ENCODE measurements at regions not wholly inside any gene's neighbourhood (a gene's known extent, or its start where the extent isn't known, plus 50 kb on each side); places are given as distances from the start of the nearest gene placed in this dataset.

DNA sequence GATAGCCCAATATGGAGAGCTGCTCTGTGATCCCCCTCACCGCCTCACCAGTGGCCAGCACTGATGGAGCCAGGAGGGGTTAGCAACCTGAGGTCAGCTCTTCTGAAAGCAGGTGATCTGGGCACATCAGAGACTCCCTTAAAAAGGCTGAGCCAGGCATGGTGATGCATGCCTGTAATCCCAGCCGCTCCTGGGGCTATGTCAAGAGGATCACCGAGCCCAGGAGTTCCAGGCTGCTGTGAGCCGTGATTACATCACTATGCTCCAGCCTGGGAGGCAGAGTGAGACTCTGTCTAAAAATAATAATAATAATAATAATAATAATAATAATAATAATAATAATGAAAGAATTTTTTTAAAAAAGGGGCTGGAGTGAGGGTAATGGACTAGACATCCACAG, 66.6 kb upstream of the HRH2 start:
- DNase-seq (ENCODE audit: low spot score) (no peak), ATAC-seq (no peak)
- Histone ChIP-seq H3K36me3 (ENCODE audit: insufficient read depth) (no peaks in the 10 kb centered on the region), H3K4me1 (ENCODE audit: insufficient read depth) (peaks cover 8% of the 10 kb centered on the region), H3K27ac (ENCODE audit: low read depth) (no peak overlapping the region), H3K27me3 (ENCODE audit: insufficient read depth) (no peaks in the 10 kb centered on the region), H3K9me2 (ENCODE audit: insufficient read depth) (0 out of 2 replicates have a peak, but pooled peaks cover 4% of the 10 kb centered on the region), H3K4me3 (no peak overlapping the region), H3K4me2 (no peak overlapping the region), H4K20me1 (replicated peaks; ENCODE audit: insufficient read depth) (no peaks in the 10 kb centered on the region), H3F3A (replicated peaks; ENCODE audit: low read depth) (no peaks in the 10 kb centered on the region), H3K79me2 (replicated peaks; ENCODE audit: insufficient read depth) (no peaks in the 10 kb centered on the region), H2AFZ (no peak overlapping the region)
- Mint-ChIP-seq H3K4me3 (no peak overlapping the region), H3K36me3 (ENCODE audit: low read depth) (peaks cover 8% of the 10 kb centered on the region; the same call in 2 of the 3 replicates), H3K27ac (no peak overlapping the region), H3K9me3 (peaks cover 15% of the 10 kb centered on the region), H3K4me1 (peaks cover 15% of the 10 kb centered on the region), H3K27me3 (ENCODE audit: insufficient read depth, low read depth, poor library complexity) (peaks cover 24% of the 10 kb centered on the region)
- no peak for TF ChIP-seq EZH2 (IDR thresholded peaks at IDR 0.05; ENCODE audit: low read depth, unreplicated experiment)
- no peak for TF ChIP-seq CREB1 (CRISPR knock-in tag; IDR thresholded peaks at IDR 0.05; ENCODE audit: low read depth)
- no peak for TF ChIP-seq POLR2AphosphoS5 (IDR thresholded peaks at IDR 0.05; ENCODE audit: low read depth)
- TF ChIP-seq ZNF114 (CRISPR knock-in tag; IDR thresholded peaks at IDR 0.05) = no peak
- TF ChIP-seq EZH2phosphoT487 (IDR thresholded peaks at IDR 0.05; ENCODE audit: unreplicated experiment) = no peak
- TF ChIP-seq STAT1 (IDR thresholded peaks at IDR 0.05; ENCODE audit: unreplicated experiment) = no peak
- TF ChIP-seq, protein P1, sequence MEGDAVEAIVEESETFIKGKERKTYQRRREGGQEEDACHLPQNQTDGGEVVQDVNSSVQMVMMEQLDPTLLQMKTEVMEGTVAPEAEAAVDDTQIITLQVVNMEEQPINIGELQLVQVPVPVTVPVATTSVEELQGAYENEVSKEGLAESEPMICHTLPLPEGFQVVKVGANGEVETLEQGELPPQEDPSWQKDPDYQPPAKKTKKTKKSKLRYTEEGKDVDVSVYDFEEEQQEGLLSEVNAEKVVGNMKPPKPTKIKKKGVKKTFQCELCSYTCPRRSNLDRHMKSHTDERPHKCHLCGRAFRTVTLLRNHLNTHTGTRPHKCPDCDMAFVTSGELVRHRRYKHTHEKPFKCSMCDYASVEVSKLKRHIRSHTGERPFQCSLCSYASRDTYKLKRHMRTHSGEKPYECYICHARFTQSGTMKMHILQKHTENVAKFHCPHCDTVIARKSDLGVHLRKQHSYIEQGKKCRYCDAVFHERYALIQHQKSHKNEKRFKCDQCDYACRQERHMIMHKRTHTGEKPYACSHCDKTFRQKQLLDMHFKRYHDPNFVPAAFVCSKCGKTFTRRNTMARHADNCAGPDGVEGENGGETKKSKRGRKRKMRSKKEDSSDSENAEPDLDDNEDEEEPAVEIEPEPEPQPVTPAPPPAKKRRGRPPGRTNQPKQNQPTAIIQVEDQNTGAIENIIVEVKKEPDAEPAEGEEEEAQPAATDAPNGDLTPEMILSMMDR (conservative IDR thresholded peaks at IDR 0.05; ENCODE audit: low read depth in 2 of 2) = no peak
- TF ChIP-seq, protein P2, sequence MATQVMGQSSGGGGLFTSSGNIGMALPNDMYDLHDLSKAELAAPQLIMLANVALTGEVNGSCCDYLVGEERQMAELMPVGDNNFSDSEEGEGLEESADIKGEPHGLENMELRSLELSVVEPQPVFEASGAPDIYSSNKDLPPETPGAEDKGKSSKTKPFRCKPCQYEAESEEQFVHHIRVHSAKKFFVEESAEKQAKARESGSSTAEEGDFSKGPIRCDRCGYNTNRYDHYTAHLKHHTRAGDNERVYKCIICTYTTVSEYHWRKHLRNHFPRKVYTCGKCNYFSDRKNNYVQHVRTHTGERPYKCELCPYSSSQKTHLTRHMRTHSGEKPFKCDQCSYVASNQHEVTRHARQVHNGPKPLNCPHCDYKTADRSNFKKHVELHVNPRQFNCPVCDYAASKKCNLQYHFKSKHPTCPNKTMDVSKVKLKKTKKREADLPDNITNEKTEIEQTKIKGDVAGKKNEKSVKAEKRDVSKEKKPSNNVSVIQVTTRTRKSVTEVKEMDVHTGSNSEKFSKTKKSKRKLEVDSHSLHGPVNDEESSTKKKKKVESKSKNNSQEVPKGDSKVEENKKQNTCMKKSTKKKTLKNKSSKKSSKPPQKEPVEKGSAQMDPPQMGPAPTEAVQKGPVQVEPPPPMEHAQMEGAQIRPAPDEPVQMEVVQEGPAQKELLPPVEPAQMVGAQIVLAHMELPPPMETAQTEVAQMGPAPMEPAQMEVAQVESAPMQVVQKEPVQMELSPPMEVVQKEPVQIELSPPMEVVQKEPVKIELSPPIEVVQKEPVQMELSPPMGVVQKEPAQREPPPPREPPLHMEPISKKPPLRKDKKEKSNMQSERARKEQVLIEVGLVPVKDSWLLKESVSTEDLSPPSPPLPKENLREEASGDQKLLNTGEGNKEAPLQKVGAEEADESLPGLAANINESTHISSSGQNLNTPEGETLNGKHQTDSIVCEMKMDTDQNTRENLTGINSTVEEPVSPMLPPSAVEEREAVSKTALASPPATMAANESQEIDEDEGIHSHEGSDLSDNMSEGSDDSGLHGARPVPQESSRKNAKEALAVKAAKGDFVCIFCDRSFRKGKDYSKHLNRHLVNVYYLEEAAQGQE (IDR thresholded peaks at IDR 0.05; ENCODE audit: unreplicated experiment) = no peak
- TF ChIP-seq JUNB (IDR thresholded peaks at IDR 0.05; ENCODE audit: unreplicated experiment) = no peak
- no peak for TF ChIP-seq NANOG (IDR thresholded peaks at IDR 0.05; ENCODE audit: borderline replicate concordance)

DNA sequence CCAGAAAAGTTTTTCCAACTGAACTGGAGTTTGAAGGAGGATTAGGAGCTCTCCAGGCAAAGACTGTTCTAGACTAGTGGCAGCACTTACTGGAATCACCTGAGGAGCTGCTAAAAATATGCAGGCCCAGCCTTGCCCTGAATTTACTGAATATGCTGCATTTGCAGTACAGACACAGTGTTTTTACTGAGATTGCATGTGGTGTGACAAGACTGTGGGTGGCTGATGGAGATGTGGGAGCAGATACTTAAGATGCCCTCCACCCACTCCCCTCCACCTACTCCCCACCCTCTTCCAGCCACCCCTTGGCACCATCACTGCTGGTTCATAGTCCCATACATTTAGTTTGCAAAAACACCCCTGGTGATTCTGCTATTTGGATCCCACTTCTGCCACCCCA, 64.1 kb upstream of the HRH2 start:
- no peaks in the 10 kb centered on the region for H3K36me3 ChIP-seq (ENCODE audit: insufficient read depth)
- Mint-ChIP-seq H3K27me3 (ENCODE audit: insufficient read depth, low read depth, poor library complexity) (peaks cover 12% of the 10 kb centered on the region), H3K36me3 (ENCODE audit: low read depth) (0 out of 3 replicates have a peak, but pooled peaks cover 4% of the 10 kb centered on the region), H3K4me3 (no peak overlapping the region), H3K4me1 (peaks cover 14% of the 10 kb centered on the region), H3K9me3 (peaks cover 10% of the 10 kb centered on the region), H3K27ac (no peak overlapping the region)
- no peaks in the 10 kb centered on the region for H3K27me3 ChIP-seq (ENCODE audit: insufficient read depth)
- no peak overlapping the region for H2AFZ ChIP-seq
- H3K4me3 ChIP-seq = no peak overlapping the region
- H3K27ac ChIP-seq (ENCODE audit: low read depth) = no peak overlapping the region
- H3K79me2 ChIP-seq (replicated peaks; ENCODE audit: insufficient read depth) = no peaks in the 10 kb centered on the region
- TF ChIP-seq ZNF114 (CRISPR knock-in tag; IDR thresholded peaks at IDR 0.05) = no peak
- no peak for TF ChIP-seq POLR2AphosphoS5 (IDR thresholded peaks at IDR 0.05; ENCODE audit: low read depth)
- no peak for TF ChIP-seq CREB1 (CRISPR knock-in tag; IDR thresholded peaks at IDR 0.05; ENCODE audit: low read depth)
- no peak for TF ChIP-seq STAT1 (IDR thresholded peaks at IDR 0.05; ENCODE audit: unreplicated experiment)
- TF ChIP-seq, protein P3, sequence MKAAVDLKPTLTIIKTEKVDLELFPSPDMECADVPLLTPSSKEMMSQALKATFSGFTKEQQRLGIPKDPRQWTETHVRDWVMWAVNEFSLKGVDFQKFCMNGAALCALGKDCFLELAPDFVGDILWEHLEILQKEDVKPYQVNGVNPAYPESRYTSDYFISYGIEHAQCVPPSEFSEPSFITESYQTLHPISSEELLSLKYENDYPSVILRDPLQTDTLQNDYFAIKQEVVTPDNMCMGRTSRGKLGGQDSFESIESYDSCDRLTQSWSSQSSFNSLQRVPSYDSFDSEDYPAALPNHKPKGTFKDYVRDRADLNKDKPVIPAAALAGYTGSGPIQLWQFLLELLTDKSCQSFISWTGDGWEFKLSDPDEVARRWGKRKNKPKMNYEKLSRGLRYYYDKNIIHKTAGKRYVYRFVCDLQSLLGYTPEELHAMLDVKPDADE (IDR thresholded peaks at IDR 0.05) = no peak
- TF ChIP-seq EZH2 (IDR thresholded peaks at IDR 0.05; ENCODE audit: low read depth, unreplicated experiment) = no peak
- TF ChIP-seq ZNF331 (CRISPR knock-in tag; IDR thresholded peaks at IDR 0.05; ENCODE audit: low read depth) = no peak
- TF ChIP-seq NANOG (IDR thresholded peaks at IDR 0.05; ENCODE audit: borderline replicate concordance) = no peak
- TF ChIP-seq, protein P2 (IDR thresholded peaks at IDR 0.05; ENCODE audit: unreplicated experiment) = no peak
- TF ChIP-seq EZH2phosphoT487 (IDR thresholded peaks at IDR 0.05; ENCODE audit: unreplicated experiment) = no peak
- DNase-seq (ENCODE audit: low spot score) = no peak
- no peaks in the 10 kb centered on the region for H3F3A ChIP-seq (replicated peaks; ENCODE audit: low read depth)
- no peaks in the 10 kb centered on the region for H4K20me1 ChIP-seq (replicated peaks; ENCODE audit: insufficient read depth)
- ATAC-seq = no peak
- peaks cover 4% of the 10 kb centered on the region; the same call in 1 of the 2 replicates for H3K4me1 ChIP-seq (ENCODE audit: insufficient read depth)
- no peak overlapping the region for H3K4me2 ChIP-seq
- H3K9me2 ChIP-seq (ENCODE audit: insufficient read depth) = 0 out of 2 replicates have a peak, but pooled peaks cover 4% of the 10 kb centered on the region

Measured in GM23338 (cell line).